MCF 10A (cell line): ENCODE measurements at regions not wholly inside any gene's neighbourhood (a gene's known extent, or its start where the extent isn't known, plus 50 kb on each side); places are given as distances from the start of the nearest gene placed in this dataset.

Experiments used
- BruUV-seq: library from RNA; stranded (reverse); fragments of 400-500 nt; replicated peaks from 2 replicates; lab custom pipeline; 2021; lab: Mats Ljungman, UMichigan
- CTCF ChIA-PET: fragments of 300-600 bp; sonication (Branson Sonifier 250); formaldehyde crosslinking; extraction: SDS; loops from one replicate; lab custom pipeline; 2021; ENCODE audit warnings: antibody characterized with exemption, inconsistent platforms; lab: Yijun Ruan, JAX
- POLR2A ChIA-PET: fragments of 300-600, 350-650 bp; sonication (Branson Sonifier 250); formaldehyde crosslinking; extraction: SDS; loops from one replicate; lab custom pipeline; 2020; ENCODE audit warnings: antibody characterized with exemption, inconsistent platforms; lab: Yijun Ruan, JAX
- DNase-seq: peaks from one replicate; pipeline ENCODE4 v3.0.0-alpha.2; 2018; ENCODE audit not compliant: unreplicated experiment
- H3K27ac Mint-ChIP-seq: one replicate; pipeline ENCODE4 v1.8.0; 2022; ENCODE audit warnings: mild to moderate bottlenecking, low read depth, mixed read lengths; ENCODE audit not compliant: unreplicated experiment
- H3K27me3 Mint-ChIP-seq: one replicate; pipeline ENCODE4 v1.8.0; 2022; ENCODE audit warnings: mixed read lengths; ENCODE audit not compliant: insufficient read depth, unreplicated experiment
- H3K36me3 Mint-ChIP-seq: one replicate; pipeline ENCODE4 v1.8.0; 2022; ENCODE audit warnings: mild to moderate bottlenecking, moderate library complexity, mixed read lengths; ENCODE audit not compliant: insufficient read depth, unreplicated experiment
- H3K4me1 Mint-ChIP-seq: one replicate; pipeline ENCODE4 v1.8.0; 2022; ENCODE audit warnings: mixed read lengths; ENCODE audit not compliant: insufficient read depth, unreplicated experiment
- H3K4me3 Mint-ChIP-seq: one replicate; pipeline ENCODE4 v1.8.0; 2022; ENCODE audit warnings: mild to moderate bottlenecking, moderate library complexity, mixed read lengths; ENCODE audit not compliant: unreplicated experiment
- H3K9me3 Mint-ChIP-seq: one replicate; pipeline ENCODE4 v1.8.0; 2022; ENCODE audit warnings: mixed read lengths; ENCODE audit not compliant: unreplicated experiment
- CTCF ChIP-seq: fragments of 200-600 bp; IDR thresholded peaks from one replicate; pipeline ENCODE4 v1.8.0; 2022; ENCODE audit warnings: antibody characterized with exemption, mild to moderate bottlenecking; ENCODE audit not compliant: unreplicated experiment
- intact Hi-C: fragments of 100-400 bp; cut with micrococcal nuclease; formaldehyde crosslinking; loops from 2 replicates; pipeline ENCODE4 v1.14.1; 2022

GRCh38 chr3:188052169-188053035 lies 101.6 kb upstream of the LPP start:
- Mint-ChIP-seq H3K27ac (no peak overlapping the region), H3K4me1 (peaks cover 7% of the 10 kb centered on the region), H3K36me3 (no peaks in the 10 kb centered on the region), H3K4me3 (no peak overlapping the region), H3K9me3 (no peaks in the 10 kb centered on the region), H3K27me3 (no peaks in the 10 kb centered on the region)
- DNase-seq, result no peak
- ChIA-PET POLR2A (no interaction called here), CTCF (interaction anchor here (0.5 to 0.6 kb wide), 3 partner anchors 522 to 938 kb away, joined by 3 read pairs; no protein-coding TSS in a partner anchor)
- BruUV-seq, result no TSS peak
- TF ChIP-seq CTCF, result no peak
- intact Hi-C loops, result no loop called here

GRCh38 chr3:188053036-188053340 lies 101.0 kb upstream of the LPP start:
- TF ChIP-seq CTCF, result no peak
- no peak overlapping the region for H3K4me3 Mint-ChIP-seq
- POLR2A ChIA-PET, result no interaction called here

GRCh38 chr3:188053710-188054380 lies 100.1 kb upstream of the LPP start:
- TF ChIP-seq CTCF, result no peak
- ChIA-PET CTCF (interaction anchor here (0.5 kb wide), 1 partner anchor 19 kb away, joined by 3 read pairs; no protein-coding TSS in a partner anchor), POLR2A (interaction anchor here (0.6 kb wide), 1 partner anchor 99 kb away, joined by 3 read pairs; no protein-coding TSS in a partner anchor)
- no peak for DNase-seq
- Mint-ChIP-seq H3K36me3 (no peaks in the 10 kb centered on the region), H3K4me3 (no peak overlapping the region), H3K27me3 (no peaks in the 10 kb centered on the region), H3K27ac (no peak overlapping the region), H3K4me1 (peaks cover 7% of the 10 kb centered on the region), H3K9me3 (no peaks in the 10 kb centered on the region)
- intact Hi-C loops, result no loop called here
- no TSS peak for BruUV-seq

More at GRCh38 chr3:188053036-188053340, 101.0 kb upstream of the LPP start:
- no TSS peak for BruUV-seq
- no peak for DNase-seq
- Mint-ChIP-seq H3K27me3 (no peaks in the 10 kb centered on the region), H3K36me3 (no peaks in the 10 kb centered on the region), H3K4me1 (peaks cover 7% of the 10 kb centered on the region), H3K27ac (no peak overlapping the region), H3K9me3 (no peaks in the 10 kb centered on the region)
- CTCF ChIA-PET, result interaction anchor here (0.6 kb wide), 2 partner anchors 890 to 938 kb away, joined by 3 read pairs; no protein-coding TSS in a partner anchor
- intact Hi-C loops, result no loop called here

DNA sequence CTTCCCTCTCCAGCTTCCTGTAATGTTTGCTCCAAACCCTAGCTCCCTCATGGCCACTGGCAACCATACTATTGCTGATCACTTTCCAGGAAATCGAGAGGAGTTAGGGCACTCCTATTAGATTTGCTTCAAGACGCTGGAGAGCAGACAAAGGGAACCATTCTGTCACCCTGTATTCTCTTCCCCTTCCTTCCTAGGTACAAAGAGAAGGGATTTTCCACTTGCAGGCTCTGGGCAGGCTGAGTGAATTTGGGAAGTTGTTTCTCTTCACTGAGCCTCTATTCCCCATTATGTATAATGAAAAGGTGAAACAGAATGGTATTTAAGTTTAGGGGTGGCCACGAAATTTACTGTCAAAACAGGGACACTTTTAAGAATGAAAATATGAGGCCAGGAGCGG lies 99.4 kb upstream of the LPP start:
- H3K27me3 Mint-ChIP-seq, result no peaks in the 10 kb centered on the region
- no peak overlapping the region for H3K4me3 Mint-ChIP-seq
- TF ChIP-seq CTCF, result no peak
- no peaks in the 10 kb centered on the region for H3K9me3 Mint-ChIP-seq
- POLR2A ChIA-PET, result no interaction called here
- H3K36me3 Mint-ChIP-seq, result no peaks in the 10 kb centered on the region
- no TSS peak for BruUV-seq
- peaks cover 7% of the 10 kb centered on the region for H3K4me1 Mint-ChIP-seq
- no peak for DNase-seq
- H3K27ac Mint-ChIP-seq, result no peak overlapping the region
- CTCF ChIA-PET, result interaction anchor here (0.5 to 0.6 kb wide), 2 partner anchors 18 to 697 kb away, joined by 3 read pairs; no protein-coding TSS in a partner anchor
- intact Hi-C loops, result no loop called here
